ENCODE measurements at regions not wholly inside any gene's neighbourhood (a gene's known extent, or its start where the extent isn't known, plus 50 kb on each side); places are given as distances from the start of the nearest gene placed in this dataset.

DNA sequence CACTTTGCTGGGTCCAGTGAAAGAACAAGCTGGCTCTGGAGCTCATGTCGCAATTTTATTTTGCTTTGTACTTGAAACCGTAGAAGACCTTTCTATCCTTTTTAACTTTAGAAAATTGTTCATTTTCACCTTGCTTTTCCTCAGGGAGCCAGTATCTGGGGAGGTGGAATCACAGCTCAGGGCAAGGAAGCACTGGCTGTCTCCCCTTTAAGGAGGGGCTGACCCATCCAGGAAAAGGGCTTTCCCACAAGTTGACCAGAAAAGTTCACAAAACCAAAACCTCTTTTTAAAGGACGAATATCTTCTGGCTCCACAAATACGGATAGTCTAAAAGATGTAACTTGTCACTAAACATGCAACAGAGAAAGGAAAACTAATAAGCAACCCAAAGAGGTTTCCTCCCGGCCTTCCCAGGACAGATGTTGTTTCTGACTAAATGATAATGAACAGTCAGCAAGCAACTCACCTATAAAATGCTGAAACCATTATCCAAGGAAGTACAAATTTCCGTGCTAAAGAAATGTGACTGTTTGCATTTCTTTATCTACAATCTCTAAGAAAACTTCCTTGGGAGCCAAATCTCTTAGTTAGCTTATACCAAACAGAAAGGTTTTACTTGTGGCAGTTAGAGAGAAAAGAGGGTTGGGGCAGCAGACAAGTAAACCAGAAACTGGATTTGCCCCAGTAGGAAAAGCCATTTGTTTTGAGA, 278.2 kb downstream of the PLK2 start:
- TF ChIP-seq, protein P1, sequence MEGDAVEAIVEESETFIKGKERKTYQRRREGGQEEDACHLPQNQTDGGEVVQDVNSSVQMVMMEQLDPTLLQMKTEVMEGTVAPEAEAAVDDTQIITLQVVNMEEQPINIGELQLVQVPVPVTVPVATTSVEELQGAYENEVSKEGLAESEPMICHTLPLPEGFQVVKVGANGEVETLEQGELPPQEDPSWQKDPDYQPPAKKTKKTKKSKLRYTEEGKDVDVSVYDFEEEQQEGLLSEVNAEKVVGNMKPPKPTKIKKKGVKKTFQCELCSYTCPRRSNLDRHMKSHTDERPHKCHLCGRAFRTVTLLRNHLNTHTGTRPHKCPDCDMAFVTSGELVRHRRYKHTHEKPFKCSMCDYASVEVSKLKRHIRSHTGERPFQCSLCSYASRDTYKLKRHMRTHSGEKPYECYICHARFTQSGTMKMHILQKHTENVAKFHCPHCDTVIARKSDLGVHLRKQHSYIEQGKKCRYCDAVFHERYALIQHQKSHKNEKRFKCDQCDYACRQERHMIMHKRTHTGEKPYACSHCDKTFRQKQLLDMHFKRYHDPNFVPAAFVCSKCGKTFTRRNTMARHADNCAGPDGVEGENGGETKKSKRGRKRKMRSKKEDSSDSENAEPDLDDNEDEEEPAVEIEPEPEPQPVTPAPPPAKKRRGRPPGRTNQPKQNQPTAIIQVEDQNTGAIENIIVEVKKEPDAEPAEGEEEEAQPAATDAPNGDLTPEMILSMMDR (IDR thresholded peaks at IDR 0.05): no peak
- no peak for TF ChIP-seq ZFX (IDR thresholded peaks at IDR 0.05; ENCODE audit: borderline replicate concordance)

All from 22Rv1 (cell line).